Limb (tissue), 2 donors: ENCODE measurements at regions not wholly inside any gene's neighbourhood (a gene's known extent, or its start where the extent isn't known, plus 50 kb on each side); places are given as distances from the start of the nearest gene placed in this dataset.

Source experiments
- DNase-seq, 2 donors: peaks; one replicate each; pipeline ENCODE4 v3.0.0-alpha.2; 2016; ENCODE audit errors: extremely low spot score in 2 of 2

DNA sequence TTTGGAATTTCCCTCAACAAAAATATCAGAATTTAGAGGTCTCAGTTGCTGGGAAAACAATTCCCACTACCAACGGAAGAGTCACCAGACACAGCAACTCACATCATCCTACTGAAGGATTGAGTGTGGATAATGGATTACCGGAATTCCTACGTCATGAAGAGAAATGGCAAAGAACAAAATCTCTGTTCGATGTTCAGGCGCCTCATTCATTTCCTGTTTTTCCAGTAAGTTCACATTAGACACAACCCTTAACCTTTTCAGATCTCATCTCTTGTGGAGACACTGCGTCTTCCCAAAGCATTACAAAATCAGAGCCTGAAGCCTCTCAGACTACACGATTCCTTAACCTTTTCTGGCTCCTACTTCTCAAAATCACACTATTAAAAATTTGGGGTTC is 58.5 kb upstream of the CPEB2 start:
- DNase-seq = no peak

DNA sequence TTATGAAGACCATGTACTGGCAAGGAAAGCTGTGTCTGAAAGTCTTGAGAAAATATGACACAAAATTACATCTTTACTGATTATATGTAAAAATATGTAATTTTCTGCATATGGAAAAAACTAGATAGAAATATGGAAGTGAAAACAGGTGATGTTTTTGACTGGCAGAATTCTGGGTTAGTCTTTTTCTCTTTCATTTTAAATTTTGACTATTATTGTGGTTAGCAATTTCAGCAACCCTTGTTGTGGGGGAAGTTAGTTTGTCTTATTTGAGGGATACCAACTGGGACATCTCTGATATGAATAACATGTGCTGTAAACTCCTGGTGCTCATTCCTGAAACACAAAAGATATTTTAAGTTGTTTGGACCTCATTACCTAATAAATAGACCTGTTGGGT is 49.9 kb upstream of the CPEB2 start:
- no peak for DNase-seq
